Fibroblast of skin of right biceps (primary cell): ENCODE measurements at regions not wholly inside any gene's neighbourhood (a gene's known extent, or its start where the extent isn't known, plus 50 kb on each side); places are given as distances from the start of the nearest gene placed in this dataset.

Experiments
- DNase-seq: peaks from one replicate; pipeline ENCODE4 v3.0.0-alpha.2; 2013

DNA sequence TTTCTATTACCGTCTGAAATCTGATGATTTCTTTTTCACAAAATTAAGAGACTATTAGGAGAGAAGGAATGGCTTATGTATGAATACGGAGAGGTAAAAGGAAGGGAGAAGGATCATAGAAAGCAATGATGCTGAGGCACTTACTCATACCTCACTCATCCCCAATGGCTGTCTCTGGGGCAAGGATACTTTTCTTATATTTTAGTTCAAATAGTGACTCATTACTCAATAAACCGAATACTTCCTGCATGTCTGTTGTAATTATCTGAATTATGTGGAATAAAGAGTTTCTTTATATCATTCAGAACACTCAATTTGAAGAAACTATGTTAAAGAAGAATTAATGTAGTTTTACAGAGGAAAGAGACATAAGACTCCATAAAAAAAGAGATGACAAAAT is 284.5 kb upstream of the NUDT12 start:
- DNase-seq, result peak; percentile 77

GRCh38 chr5:103842936-103843335 is 280.3 kb upstream of the NUDT12 start:
- peak; percentile 30 for DNase-seq

- DNase-seq, result peak; percentile 35
Observed at GRCh38 chr5:103840600-103840999, 278.0 kb upstream of the NUDT12 start.

GRCh38 chr5:103834216-103834615 is 271.6 kb upstream of the NUDT12 start:
- DNase-seq, result no peak

DNA sequence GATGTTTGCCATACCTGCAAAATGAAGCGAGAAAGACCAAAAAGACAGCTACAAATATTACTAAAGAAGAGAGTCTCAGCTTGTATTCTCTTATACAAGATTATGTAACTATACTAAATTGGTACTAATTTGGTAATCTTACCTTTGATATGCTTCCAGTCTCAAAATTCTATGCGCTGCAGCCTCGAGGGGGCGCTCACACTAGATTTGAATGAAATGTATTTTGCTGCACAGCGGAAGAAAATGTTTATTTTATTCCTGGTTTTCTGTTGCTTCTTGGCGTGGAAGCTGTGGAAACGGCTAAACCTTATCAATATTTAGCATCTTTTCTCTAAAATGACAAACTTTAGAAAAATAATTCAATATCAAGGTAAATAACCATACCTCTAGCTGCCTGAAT is 267.0 kb upstream of the NUDT12 start:
- DNase-seq, result no peak

GRCh38 chr5:103827976-103828375 is 265.4 kb upstream of the NUDT12 start:
- DNase-seq, result no peak

- DNase-seq, result no peak
Observed at GRCh38 chr5:103821361-103821760, 258.8 kb upstream of the NUDT12 start.

- DNase-seq, result peak; percentile 63
Observed at GRCh38 chr5:103808464-103809106, 246.0 kb upstream of the NUDT12 start.

DNA sequence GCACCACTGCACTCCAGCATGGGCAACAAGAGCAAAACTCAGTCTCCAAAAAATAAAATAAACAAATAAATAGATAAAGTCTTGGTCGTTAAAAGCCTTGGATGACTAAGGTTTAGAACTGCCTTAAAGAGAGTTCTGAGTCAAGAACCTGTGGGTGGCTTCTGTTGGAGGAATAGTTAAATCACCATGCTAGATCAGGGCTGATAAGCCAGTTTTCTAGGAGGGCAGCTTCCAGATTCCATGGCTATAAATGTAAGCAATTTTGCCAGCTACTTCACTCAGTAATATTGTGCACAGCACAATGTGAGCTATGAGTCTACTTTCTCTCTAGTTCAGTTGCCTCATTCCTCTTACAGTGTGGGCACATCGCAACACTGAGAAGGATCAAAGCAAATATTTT is 242.1 kb upstream of the NUDT12 start:
- DNase-seq, result peak; percentile 47

GRCh38 chr5:103801681-103802080 is 239.1 kb upstream of the NUDT12 start:
- peak; percentile 61 for DNase-seq

- peak; percentile 56 for DNase-seq
Observed at GRCh38 chr5:103800741-103801495, 238.3 kb upstream of the NUDT12 start.

GRCh38 chr5:103793595-103794182 is 231.1 kb upstream of the NUDT12 start:
- no peak for DNase-seq

DNA sequence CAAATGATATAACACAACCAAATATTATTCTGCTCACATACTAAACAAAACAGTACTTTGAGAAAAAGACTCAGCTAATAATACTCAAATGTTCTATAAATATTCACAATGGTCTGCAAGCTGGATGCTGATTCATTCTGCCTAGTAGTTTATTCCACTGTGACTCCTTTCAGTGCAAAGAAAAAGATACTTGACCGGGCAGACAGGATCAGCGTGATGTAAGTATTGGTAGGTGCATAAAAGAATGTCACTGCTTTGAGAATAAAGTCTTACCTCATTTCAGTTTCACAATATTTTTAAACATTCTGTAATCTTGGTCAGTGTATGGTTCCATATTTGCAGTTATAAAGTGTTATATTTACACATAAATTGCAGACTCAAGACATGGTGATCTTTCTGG is 223.0 kb upstream of the NUDT12 start:
- DNase-seq, result peak; percentile 27

DNA sequence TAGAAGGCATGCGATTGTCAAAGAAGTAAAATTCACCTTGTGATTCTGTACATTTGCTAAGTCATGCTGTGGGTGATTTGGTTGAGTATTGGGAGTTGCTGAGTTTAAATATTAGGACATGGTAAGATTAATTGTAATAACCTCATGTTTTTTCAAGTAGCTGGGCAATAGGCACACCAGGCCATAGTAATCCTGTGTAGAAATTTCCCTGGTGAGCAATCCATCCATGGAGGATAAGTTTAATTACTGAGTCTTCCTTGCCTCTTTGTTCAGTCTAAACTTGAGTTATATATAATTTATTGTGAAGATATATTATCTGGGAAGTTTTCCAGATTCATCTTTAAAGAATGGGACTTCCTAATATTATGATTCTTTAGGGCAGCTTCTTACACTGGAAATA is 221.1 kb upstream of the NUDT12 start:
- no peak for DNase-seq

DNA sequence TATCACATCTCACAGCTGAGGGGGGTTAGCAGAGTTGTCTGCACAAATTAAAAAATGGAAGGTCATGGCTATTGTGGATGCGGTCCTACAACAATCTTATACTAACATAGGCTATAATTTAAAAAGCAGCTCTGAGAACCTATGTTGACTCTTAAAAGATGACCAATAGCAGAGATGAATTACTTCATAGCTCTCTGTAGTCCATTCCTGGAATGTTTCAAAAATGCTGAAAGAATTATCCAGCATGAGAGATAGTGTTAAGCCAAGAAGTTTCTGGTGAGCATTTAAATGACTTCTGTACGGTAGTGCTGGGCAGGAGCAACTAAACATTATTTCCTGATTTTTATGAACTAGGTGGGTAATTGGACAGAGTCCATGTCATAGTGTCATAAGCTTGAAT is 218.2 kb upstream of the NUDT12 start:
- no peak for DNase-seq

DNA sequence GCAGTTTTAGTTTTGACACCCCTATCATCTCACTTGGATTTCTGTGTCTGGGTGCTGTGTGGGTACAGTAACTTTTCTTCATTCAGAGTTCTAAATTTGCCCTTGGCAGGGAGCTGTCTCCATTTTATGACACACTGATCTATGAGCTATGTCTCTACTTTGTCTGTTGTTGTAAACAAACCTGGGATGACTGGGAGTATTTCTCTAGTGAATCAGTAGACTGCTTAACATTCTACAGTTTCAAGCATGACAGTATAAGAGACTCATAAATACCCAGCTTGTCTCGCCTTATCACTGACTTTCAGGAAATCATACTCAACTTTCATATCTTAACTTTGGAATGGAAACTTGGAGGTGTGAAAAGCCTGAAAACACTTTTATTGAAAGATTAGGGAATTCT is 212.1 kb upstream of the NUDT12 start:
- peak; percentile 6 for DNase-seq

DNA sequence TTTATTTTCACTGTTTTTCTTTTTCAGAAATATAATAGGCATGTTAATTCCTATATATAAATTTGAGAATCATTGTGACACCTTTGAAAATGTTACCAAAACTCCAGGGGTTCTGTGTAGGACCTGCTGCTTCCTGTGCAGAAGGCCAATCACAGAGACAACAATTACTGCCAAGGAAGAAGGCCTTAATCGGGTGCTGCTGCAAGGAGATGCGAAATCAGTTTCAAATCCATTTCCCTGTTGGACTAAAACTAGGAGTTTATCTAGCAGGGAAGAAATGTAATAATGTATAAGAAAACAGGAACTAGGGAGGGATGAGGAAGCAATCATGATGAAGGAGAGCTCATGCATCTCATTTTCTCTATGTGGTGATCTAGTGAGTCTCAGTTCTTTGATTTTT is 209.7 kb upstream of the NUDT12 start:
- DNase-seq, result no peak

GRCh38 chr5:103764403-103764802 is 201.8 kb upstream of the NUDT12 start:
- no peak for DNase-seq

- no peak for DNase-seq
Observed at GRCh38 chr5:103758996-103759395, 196.4 kb upstream of the NUDT12 start.

GRCh38 chr5:103755974-103756373 is 193.4 kb upstream of the NUDT12 start:
- DNase-seq, result no peak

GRCh38 chr5:103745353-103746065 is 182.9 kb upstream of the NUDT12 start:
- no peak for DNase-seq

DNA sequence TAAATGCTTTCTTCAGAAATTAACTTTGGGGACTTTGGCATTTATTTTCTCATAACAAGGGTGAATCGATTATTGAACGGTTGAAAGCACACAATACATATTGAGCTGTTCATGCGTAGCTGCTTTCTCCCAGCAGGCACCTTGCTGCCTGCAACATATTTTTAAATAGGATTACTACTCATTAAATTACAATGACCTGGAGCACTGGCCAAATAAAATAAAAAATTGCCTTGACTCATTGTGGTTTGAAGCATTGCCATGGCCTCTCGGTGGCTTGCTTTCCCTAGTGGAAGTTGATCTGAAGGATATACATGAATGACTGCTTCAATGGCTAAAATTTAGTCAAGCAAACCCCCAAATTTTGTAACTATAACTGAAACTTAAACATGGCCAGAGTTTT is 181.6 kb upstream of the NUDT12 start:
- DNase-seq, result peak; percentile 77

- no peak for DNase-seq
Observed at GRCh38 chr5:103743421-103743820, 180.8 kb upstream of the NUDT12 start.

DNA sequence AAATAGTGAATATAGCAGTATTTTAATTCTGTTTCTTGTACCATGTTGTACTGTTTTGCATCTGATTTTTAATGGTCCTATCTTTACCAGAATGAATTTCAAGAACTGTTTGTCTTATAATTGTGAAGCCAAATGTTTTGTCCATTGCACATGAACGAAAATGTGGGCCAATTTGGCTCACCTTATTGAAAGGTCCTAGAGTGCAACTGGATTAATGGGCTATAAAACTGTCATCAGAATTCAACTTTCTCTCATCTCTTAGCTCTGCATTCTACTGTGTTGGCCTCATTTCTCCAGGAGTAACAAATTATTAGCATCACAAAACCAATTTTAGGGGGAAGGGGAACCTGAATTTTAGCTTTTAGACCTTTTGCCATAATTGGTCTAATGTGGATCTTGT is 179.4 kb upstream of the NUDT12 start:
- DNase-seq, result no peak
